LNCAP (cell line): ENCODE measurements at regions not wholly inside any gene's neighbourhood (a gene's known extent, or its start where the extent isn't known, plus 50 kb on each side); places are given as distances from the start of the nearest gene placed in this dataset.

Experiments
- CTCF ChIP-seq: fragments of 450-650 bp; IDR thresholded peaks from 2 replicates; pipeline ENCODE4 v1.5.1; 2017; ENCODE audit warnings: mild to moderate bottlenecking

DNA sequence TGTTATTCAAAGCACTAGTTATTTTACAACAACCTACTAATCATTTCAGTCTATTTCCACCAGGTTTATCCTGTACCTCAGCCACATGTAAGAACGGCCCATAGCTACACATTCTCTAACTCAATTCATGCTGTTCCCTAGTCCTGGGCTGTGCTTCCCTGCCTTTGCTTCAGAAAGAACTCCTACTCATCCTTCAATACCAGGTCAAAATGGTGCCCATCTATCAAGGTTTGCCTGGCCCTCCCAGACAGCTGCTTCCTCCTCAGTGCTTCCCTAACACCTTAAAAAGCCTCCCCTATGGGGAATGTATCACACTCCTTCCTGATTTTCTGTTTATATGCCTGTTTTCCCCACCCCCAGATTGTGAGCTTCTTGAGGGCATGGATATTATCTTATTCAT is 400.7 kb downstream of the MN1 start:
- no peak for TF ChIP-seq CTCF

DNA sequence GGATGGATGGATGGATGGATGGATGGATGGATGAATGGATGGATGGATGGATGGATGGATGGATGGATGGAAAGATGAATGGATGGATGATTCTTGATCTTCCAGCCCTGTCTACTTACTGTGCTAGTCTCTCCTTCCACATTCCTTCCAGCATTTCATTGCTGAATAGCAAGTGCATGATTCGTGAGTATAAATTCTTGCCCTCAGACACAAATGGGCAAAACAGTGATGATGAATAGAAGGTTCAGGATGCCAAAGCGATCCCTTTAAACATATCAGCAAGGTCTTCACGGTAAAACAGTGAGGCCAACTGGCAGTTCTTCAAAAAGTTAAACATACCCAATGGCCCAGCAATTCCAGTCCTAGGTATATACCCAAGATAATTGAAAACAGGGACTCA is 400.2 kb downstream of the MN1 start:
- TF ChIP-seq CTCF: no peak

- no peak for TF ChIP-seq CTCF
These were observed 397.1 kb downstream of the MN1 start for GRCh38 chr22:27404441-27404840.

DNA sequence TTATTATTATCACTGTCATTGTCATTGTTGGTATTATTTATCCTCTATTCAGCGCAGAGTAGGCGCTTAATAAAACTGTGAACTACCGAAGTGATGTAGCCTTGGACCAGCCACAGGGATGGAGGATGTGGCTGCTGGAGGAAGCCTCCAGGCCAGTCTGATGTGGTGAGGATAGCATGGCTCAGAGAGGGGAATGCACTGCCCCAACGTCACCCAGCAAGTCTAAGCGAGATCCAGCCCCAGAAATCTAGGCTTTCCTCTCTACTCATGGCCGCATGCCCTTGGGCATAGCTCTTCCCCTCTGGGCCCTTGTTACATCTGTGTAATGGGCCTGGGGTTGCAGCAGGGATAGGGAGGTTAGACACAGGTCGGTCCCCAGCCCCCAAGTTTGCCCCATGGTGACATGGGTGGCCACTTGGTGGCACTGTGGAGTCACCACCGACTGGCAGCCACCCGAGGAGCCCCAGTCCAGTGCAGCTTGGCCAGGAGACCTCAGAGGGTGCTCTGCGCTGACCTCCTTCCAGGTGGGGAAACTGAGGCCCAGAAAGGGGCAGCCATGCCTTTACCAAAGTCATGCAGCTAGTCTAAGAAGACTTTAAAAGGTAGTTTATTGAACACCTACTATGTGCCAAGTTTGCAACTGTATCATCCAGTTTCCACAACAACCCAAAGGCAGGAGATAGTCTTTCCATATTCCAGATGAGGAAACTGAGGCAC is 395.7 kb downstream of the MN1 start:
- TF ChIP-seq CTCF: peak; percentile 63

- no peak for TF ChIP-seq CTCF
These were observed 395.1 kb downstream of the MN1 start for GRCh38 chr22:27406389-27406861.

DNA sequence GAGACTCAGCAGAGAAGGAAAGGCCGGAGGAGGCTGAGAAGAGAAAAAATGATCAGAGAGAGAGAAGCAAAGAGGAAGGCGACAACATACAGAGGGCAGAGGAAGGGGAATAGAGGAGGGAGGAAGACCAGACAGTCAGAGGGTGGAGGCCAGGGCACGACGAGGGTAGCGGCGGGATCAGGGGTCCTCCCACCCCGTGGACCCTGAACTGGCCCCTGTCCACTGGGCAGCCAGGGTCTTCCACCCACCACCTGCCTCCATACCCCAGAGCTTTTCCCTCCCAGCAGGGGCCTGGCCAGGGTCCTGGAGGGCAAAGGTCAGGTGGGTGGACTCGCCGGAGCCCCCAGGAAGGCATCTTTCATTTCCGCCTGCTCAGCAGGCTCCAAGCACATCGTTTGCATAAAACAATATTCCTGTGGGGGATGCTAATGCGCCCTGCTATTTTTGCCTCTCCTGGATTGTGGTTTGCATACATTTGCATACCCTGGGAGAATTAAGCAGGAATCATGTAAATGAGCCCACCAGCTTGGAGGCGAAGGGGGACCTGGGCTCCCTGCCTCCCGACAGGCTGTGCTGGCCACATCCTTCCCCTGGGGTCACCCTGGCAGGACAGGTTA is 394.1 kb downstream of the MN1 start:
- no peak for TF ChIP-seq CTCF

GRCh38 chr22:27408068-27408467 is 393.5 kb downstream of the MN1 start:
- TF ChIP-seq CTCF: no peak
